Caco-2 (cell line): ENCODE measurements at regions not wholly inside any gene's neighbourhood (a gene's known extent, or its start where the extent isn't known, plus 50 kb on each side); places are given as distances from the start of the nearest gene placed in this dataset.

Experiments
- BruUV-seq: library from RNA; stranded (reverse); fragments of 400-500 nt; replicated peaks from 2 replicates; lab custom pipeline; 2021; lab: Mats Ljungman, UMichigan
- CTCF ChIA-PET: fragments of 300-600 bp; sonication (Branson Sonifier 250); formaldehyde crosslinking; loops from one replicate; lab custom pipeline; 2022; ENCODE audit warnings: antibody characterized with exemption; lab: Charles Lee
- POLR2A ChIA-PET: fragments of 300-600 bp; sonication (Branson Sonifier 250); formaldehyde crosslinking; loops from one replicate; lab custom pipeline; 2022; ENCODE audit warnings: antibody characterized with exemption; lab: Charles Lee
- DNase-seq, 2 experiments: peaks; one replicate each; pipeline versions ENCODE4 v3.0.0 to v3.0.0-alpha.2; 2020 to 2022
- H3K27me3 ChIP-seq: replicated peaks from 2 replicates; pipeline ENCODE4 v1.6.0; 2011; ENCODE audit warnings: low read length; ENCODE audit not compliant: control insufficient read depth, insufficient read depth
- H3K36me3 ChIP-seq: 2 replicates; pipeline ENCODE4 v1.5.1; 2011; ENCODE audit warnings: low read length; ENCODE audit not compliant: control insufficient read depth, insufficient read depth
- H3K4me1 ChIP-seq: fragments of 250-450 bp; sonication (Bioruptor Pico); 2 replicates; pipeline ENCODE4 v1.5.1; 2020; ENCODE audit warnings: mild to moderate bottlenecking
- H3K4me3 ChIP-seq: 2 replicates; pipeline ENCODE4 v1.5.1; 2011; ENCODE audit warnings: low read depth, mild to moderate bottlenecking, control low read depth, low read length
- H3K9me3 ChIP-seq: fragments of 250-450 bp; sonication (Bioruptor Pico); 2 replicates; pipeline ENCODE4 v1.5.1; 2020; ENCODE audit warnings: mild to moderate bottlenecking, moderate library complexity
- H3K27ac Mint-ChIP-seq: one replicate; pipeline ENCODE4 v1.8.0; 2022; ENCODE audit warnings: mixed read lengths; ENCODE audit not compliant: unreplicated experiment
- H3K27me3 Mint-ChIP-seq: one replicate; pipeline ENCODE4 v1.8.0; 2022; ENCODE audit warnings: mixed read lengths; ENCODE audit not compliant: insufficient read depth, unreplicated experiment
- H3K36me3 Mint-ChIP-seq: one replicate; pipeline ENCODE4 v1.8.0; 2022; ENCODE audit warnings: mild to moderate bottlenecking, mixed read lengths; ENCODE audit not compliant: insufficient read depth, unreplicated experiment
- H3K4me1 Mint-ChIP-seq: one replicate; pipeline ENCODE4 v1.8.0; 2022; ENCODE audit warnings: low read depth, mixed read lengths; ENCODE audit not compliant: unreplicated experiment
- H3K4me3 Mint-ChIP-seq: one replicate; pipeline ENCODE4 v1.8.0; 2022; ENCODE audit warnings: mild to moderate bottlenecking, moderate library complexity, mixed read lengths; ENCODE audit not compliant: unreplicated experiment
- H3K9me3 Mint-ChIP-seq: one replicate; pipeline ENCODE4 v1.8.0; 2022; ENCODE audit warnings: mixed read lengths; ENCODE audit not compliant: unreplicated experiment
- CTCF ChIP-seq, 2 experiments: fragments of 200-600 bp in 1 of 2; IDR thresholded peaks; 1 replicate in 1 of 2; 2 replicates in 1 of 2; pipeline versions ENCODE4 v1.5.1 to v1.8.0; 2011 to 2022; ENCODE audit warnings: antibody characterized with exemption in 1 of 2, control low read depth in 1 of 2, inconsistent platforms in 1 of 2, low read depth in 1 of 2, low read length in 1 of 2, mild to moderate bottlenecking in 1 of 2, moderate library complexity in 1 of 2; ENCODE audit not compliant: insufficient read depth in 1 of 2, severe bottlenecking in 1 of 2, unreplicated experiment in 1 of 2
- intact Hi-C: fragments of 100-400 bp; cut with micrococcal nuclease; formaldehyde crosslinking; loops from one replicate; pipeline ENCODE4 v1.10.0; 2022; ENCODE audit not compliant: unreplicated experiment

GRCh38 chr14:48710133-48710532 lies 876.0 kb downstream of the RPS29 start:
- Mint-ChIP-seq H3K36me3 (no peaks in the 10 kb centered on the region), H3K27me3 (no peaks in the 10 kb centered on the region), H3K27ac (no peak overlapping the region), H3K4me1 (no peaks in the 10 kb centered on the region), H3K4me3 (no peak overlapping the region), H3K9me3 (no peaks in the 10 kb centered on the region)
- H3K4me1 ChIP-seq, result no peaks in the 10 kb centered on the region
- CTCF ChIA-PET, result no interaction called here
- no peaks in the 10 kb centered on the region for H3K27me3 ChIP-seq
- no peak for TF ChIP-seq CTCF (IDR thresholded peaks at IDR 0.05; ENCODE audit: insufficient read depth in 1 of 2, low read depth in 1 of 2, low read length in 1 of 2, severe bottlenecking in 1 of 2, unreplicated experiment in 1 of 2)
- H3K4me3 ChIP-seq, result no peak overlapping the region
- POLR2A ChIA-PET, result no interaction called here
- no TSS peak for BruUV-seq
- DNase-seq, result no peak
- H3K9me3 ChIP-seq, result no peaks in the 10 kb centered on the region
- intact Hi-C loops, result loop anchor here (10.0 kb wide), 1 partner anchor 465 kb away; no protein-coding TSS in a partner anchor
- H3K36me3 ChIP-seq, result no peaks in the 10 kb centered on the region

- ChIA-PET POLR2A (no interaction called here), CTCF (no interaction called here)
- Histone ChIP-seq H3K4me1 (no peaks in the 10 kb centered on the region), H3K4me3 (no peak overlapping the region), H3K27me3 (no peaks in the 10 kb centered on the region), H3K9me3 (no peaks in the 10 kb centered on the region), H3K36me3 (no peaks in the 10 kb centered on the region)
- Mint-ChIP-seq H3K27me3 (no peaks in the 10 kb centered on the region), H3K9me3 (no peaks in the 10 kb centered on the region), H3K4me3 (no peak overlapping the region), H3K27ac (no peak overlapping the region), H3K4me1 (no peaks in the 10 kb centered on the region), H3K36me3 (no peaks in the 10 kb centered on the region)
- BruUV-seq, result no TSS peak
- no peak for TF ChIP-seq CTCF (IDR thresholded peaks at IDR 0.05; ENCODE audit: insufficient read depth in 1 of 2, low read depth in 1 of 2, low read length in 1 of 2, severe bottlenecking in 1 of 2, unreplicated experiment in 1 of 2)
- no peak for DNase-seq
- intact Hi-C loops, result no loop called here
Measured at GRCh38 chr14:48709277-48709785, 876.8 kb downstream of the RPS29 start.

GRCh38 chr14:48704639-48705038 lies 881.5 kb downstream of the RPS29 start:
- DNase-seq, result no peak
- intact Hi-C loops, result no loop called here
- no peaks in the 10 kb centered on the region for H3K9me3 ChIP-seq
- no peaks in the 10 kb centered on the region for H3K36me3 ChIP-seq
- H3K4me1 ChIP-seq, result no peaks in the 10 kb centered on the region
- no peaks in the 10 kb centered on the region for H3K27me3 Mint-ChIP-seq
- H3K27me3 ChIP-seq, result no peaks in the 10 kb centered on the region
- ChIA-PET POLR2A (no interaction called here), CTCF (no interaction called here)
- peaks cover 10% of the 10 kb centered on the region for H3K9me3 Mint-ChIP-seq
- H3K36me3 Mint-ChIP-seq, result no peaks in the 10 kb centered on the region
- no peak for TF ChIP-seq CTCF (IDR thresholded peaks at IDR 0.05; ENCODE audit: insufficient read depth in 1 of 2, low read depth in 1 of 2, low read length in 1 of 2, severe bottlenecking in 1 of 2, unreplicated experiment in 1 of 2)
- no peak overlapping the region for H3K27ac Mint-ChIP-seq
- no peak overlapping the region for H3K4me3 Mint-ChIP-seq
- BruUV-seq, result no TSS peak
- no peak overlapping the region for H3K4me3 ChIP-seq
- no peaks in the 10 kb centered on the region for H3K4me1 Mint-ChIP-seq
